ENCODE measurements at regions not wholly inside any gene's neighbourhood (a gene's known extent, or its start where the extent isn't known, plus 50 kb on each side); places are given as distances from the start of the nearest gene placed in this dataset.

DNA sequence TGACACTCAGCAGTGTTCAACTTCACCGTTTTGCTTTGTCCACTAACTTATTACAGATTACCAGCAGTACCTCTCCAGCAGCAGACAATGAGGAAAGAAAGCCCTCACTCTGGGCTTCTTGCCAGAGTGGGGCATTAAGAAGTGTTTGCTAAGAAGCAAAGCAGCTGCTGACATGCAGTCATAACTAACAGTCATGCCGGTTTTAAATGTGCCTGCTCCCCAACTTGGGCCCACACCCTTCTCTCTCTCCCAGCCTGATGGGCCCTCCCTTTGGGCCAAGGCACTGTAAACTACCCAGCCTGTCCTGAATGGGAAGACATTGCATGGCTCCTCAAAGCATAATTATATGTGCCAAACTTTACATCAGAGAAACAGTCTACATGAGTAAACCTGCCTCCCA lies 54.6 kb upstream of the HHIP start:
- no peak overlapping the region for H4K5ac ChIP-seq (ENCODE audit: insufficient read length, low read depth, low read length)
- H3K4me2 ChIP-seq (ENCODE audit: insufficient read depth, insufficient read length, low read length) = no peak overlapping the region
- no peak overlapping the region for H3K23ac ChIP-seq (ENCODE audit: insufficient read length, low read depth, low read length)
- H3K79me2 ChIP-seq (ENCODE audit: insufficient read depth, low read length) = no peaks in the 10 kb centered on the region
- H3K9me3 ChIP-seq (ENCODE audit: control insufficient read depth, low read depth, low read length) = no peaks in the 10 kb centered on the region
- H3K27ac Mint-ChIP-seq = no peak overlapping the region; a peak in 1 of 7 replicates
- no peak overlapping the region for H3K27ac ChIP-seq (ENCODE audit: insufficient read length, low read depth, low read length)
- no peak overlapping the region for H3K4ac ChIP-seq (ENCODE audit: low read depth, low read length)
- no peaks in the 10 kb centered on the region for H3K4me1 ChIP-seq (ENCODE audit: insufficient read depth, low read length)
- no peak overlapping the region for H4K91ac ChIP-seq (ENCODE audit: insufficient read length, low read depth, low read length)
- H3K79me1 ChIP-seq (ENCODE audit: insufficient read depth, low read depth, low read length, poor library complexity, severe bottlenecking) = no peaks in the 10 kb centered on the region
- H3K14ac ChIP-seq (ENCODE audit: insufficient read depth, low read length) = no peak overlapping the region
- H3K4me1 Mint-ChIP-seq = no peaks in the 10 kb centered on the region
- DNase-seq = no peak
- no peak overlapping the region for H2BK15ac ChIP-seq (ENCODE audit: low read depth, low read length)
- H3K27me3 ChIP-seq (ENCODE audit: insufficient read depth, low read length) = no peaks in the 10 kb centered on the region
- no peaks in the 10 kb centered on the region for H3K23me2 ChIP-seq (ENCODE audit: insufficient read length, low read depth, low read length, poor library complexity, severe bottlenecking)
- no peak overlapping the region for H2AK5ac ChIP-seq (ENCODE audit: insufficient read length, low read length)
- TF ChIP-seq, protein P1, sequence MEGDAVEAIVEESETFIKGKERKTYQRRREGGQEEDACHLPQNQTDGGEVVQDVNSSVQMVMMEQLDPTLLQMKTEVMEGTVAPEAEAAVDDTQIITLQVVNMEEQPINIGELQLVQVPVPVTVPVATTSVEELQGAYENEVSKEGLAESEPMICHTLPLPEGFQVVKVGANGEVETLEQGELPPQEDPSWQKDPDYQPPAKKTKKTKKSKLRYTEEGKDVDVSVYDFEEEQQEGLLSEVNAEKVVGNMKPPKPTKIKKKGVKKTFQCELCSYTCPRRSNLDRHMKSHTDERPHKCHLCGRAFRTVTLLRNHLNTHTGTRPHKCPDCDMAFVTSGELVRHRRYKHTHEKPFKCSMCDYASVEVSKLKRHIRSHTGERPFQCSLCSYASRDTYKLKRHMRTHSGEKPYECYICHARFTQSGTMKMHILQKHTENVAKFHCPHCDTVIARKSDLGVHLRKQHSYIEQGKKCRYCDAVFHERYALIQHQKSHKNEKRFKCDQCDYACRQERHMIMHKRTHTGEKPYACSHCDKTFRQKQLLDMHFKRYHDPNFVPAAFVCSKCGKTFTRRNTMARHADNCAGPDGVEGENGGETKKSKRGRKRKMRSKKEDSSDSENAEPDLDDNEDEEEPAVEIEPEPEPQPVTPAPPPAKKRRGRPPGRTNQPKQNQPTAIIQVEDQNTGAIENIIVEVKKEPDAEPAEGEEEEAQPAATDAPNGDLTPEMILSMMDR (conservative IDR thresholded peaks at IDR 0.05) = no peak
- no CpG with 5 or more reads among the region's 2 CpGs for WGBS (ENCODE audit: extremely low coverage, insufficient read length, low lambda C conversion rate)
- H2BK20ac ChIP-seq (ENCODE audit: low read depth, low read length, poor library complexity, severe bottlenecking) = no peak overlapping the region
- no peak overlapping the region for H2AFZ ChIP-seq (ENCODE audit: low read length)
- no peaks in the 10 kb centered on the region for H3K27me3 Mint-ChIP-seq (ENCODE audit: low read depth)
- no peak overlapping the region for H2BK120ac ChIP-seq (ENCODE audit: low read depth, low read length, poor library complexity, severe bottlenecking)
- H3K9me3 Mint-ChIP-seq = peaks cover 7 to 8% of the 10 kb centered on the region in 2 experiments; a peak in 4 of 5 replicates
- H3K9ac ChIP-seq (ENCODE audit: extremely low read depth, insufficient read length, low read length) = no peak overlapping the region
- no peaks in the 10 kb centered on the region for H4K20me1 ChIP-seq (ENCODE audit: control insufficient read depth, insufficient read depth, insufficient read length)
- no peak overlapping the region for H3K4me3 Mint-ChIP-seq
- no peak overlapping the region for H4K8ac ChIP-seq (replicated peaks; ENCODE audit: insufficient read length, low read depth, low read length)
- no peak overlapping the region for H3K56ac ChIP-seq (ENCODE audit: insufficient read length, low read depth, low read length)
- H3K18ac ChIP-seq (ENCODE audit: insufficient read length, low read depth, low read length) = no peak overlapping the region
- H2BK5ac ChIP-seq (ENCODE audit: insufficient read length, low read length) = no peak overlapping the region
- no peak overlapping the region for H2BK12ac ChIP-seq (ENCODE audit: insufficient read length, low read depth, low read length)
- H3T11ph ChIP-seq (ENCODE audit: low read length) = no peak overlapping the region
- H3K36me3 Mint-ChIP-seq (ENCODE audit: insufficient read depth in 1 of 3, low read depth in 3 of 3) = peaks cover 0 to 5% (median 4%) of the 10 kb centered on the region in 3 experiments; a peak in 3 of 7 replicates
